ENCODE measurements at regions not wholly inside any gene's neighbourhood (a gene's known extent, or its start where the extent isn't known, plus 50 kb on each side); places are given as distances from the start of the nearest gene placed in this dataset.

DNA sequence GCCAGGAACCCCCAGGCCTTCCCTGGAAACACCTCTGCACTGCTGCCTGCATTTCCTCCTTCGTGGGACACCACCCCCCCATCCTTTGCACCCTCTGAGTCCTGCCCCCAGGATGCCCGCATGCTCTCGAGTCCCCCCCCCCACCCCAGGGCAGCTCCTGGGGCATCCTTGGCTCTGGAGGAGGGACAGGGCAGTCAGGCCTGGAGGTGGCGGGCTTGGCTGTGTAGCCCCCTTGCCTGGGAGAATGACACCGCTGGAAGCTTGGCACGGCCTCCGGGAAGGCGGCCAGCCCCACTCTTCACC, 98.9 kb upstream of the GSE1 start:
- TF ChIP-seq, protein P1, sequence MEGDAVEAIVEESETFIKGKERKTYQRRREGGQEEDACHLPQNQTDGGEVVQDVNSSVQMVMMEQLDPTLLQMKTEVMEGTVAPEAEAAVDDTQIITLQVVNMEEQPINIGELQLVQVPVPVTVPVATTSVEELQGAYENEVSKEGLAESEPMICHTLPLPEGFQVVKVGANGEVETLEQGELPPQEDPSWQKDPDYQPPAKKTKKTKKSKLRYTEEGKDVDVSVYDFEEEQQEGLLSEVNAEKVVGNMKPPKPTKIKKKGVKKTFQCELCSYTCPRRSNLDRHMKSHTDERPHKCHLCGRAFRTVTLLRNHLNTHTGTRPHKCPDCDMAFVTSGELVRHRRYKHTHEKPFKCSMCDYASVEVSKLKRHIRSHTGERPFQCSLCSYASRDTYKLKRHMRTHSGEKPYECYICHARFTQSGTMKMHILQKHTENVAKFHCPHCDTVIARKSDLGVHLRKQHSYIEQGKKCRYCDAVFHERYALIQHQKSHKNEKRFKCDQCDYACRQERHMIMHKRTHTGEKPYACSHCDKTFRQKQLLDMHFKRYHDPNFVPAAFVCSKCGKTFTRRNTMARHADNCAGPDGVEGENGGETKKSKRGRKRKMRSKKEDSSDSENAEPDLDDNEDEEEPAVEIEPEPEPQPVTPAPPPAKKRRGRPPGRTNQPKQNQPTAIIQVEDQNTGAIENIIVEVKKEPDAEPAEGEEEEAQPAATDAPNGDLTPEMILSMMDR (IDR thresholded peaks at IDR 0.05; ENCODE audit: poor library complexity): peak; percentile 9
- TF ChIP-seq EZH2 (IDR thresholded peaks at IDR 0.05; ENCODE audit: borderline replicate concordance) (no peak), EZH2phosphoT487 (IDR thresholded peaks at IDR 0.05; ENCODE audit: low read depth, severe bottlenecking, unreplicated experiment) (no peak)

Measured in hepatocyte (in vitro differentiated cells).